ENCODE measurements at regions not wholly inside any gene's neighbourhood (a gene's known extent, or its start where the extent isn't known, plus 50 kb on each side); places are given as distances from the start of the nearest gene placed in this dataset.

GRCh38 chr15:95853350-95853749 lies 477.1 kb upstream of the NR2F2 start:
- DNase-seq, result no peak

GRCh38 chr15:95857124-95857757 lies 473.3 kb upstream of the NR2F2 start:
- DNase-seq, result no peak

GRCh38 chr15:95857758-95858157 lies 472.7 kb upstream of the NR2F2 start:
- no peak for DNase-seq

- DNase-seq, result no peak
These were observed 470.1 kb upstream of the NR2F2 start for GRCh38 chr15:95860406-95860805.

- no peak for DNase-seq
These were observed 466.0 kb upstream of the NR2F2 start for GRCh38 chr15:95864467-95864886.

- no peak for DNase-seq
These were observed 465.2 kb upstream of the NR2F2 start for GRCh38 chr15:95865330-95865739.

GRCh38 chr15:95866711-95867440 lies 463.6 kb upstream of the NR2F2 start:
- no peak for DNase-seq

- DNase-seq, result no peak
These were observed 462.1 kb upstream of the NR2F2 start for GRCh38 chr15:95868450-95868849.

GRCh38 chr15:95868970-95869369 lies 461.5 kb upstream of the NR2F2 start:
- DNase-seq, result no peak

GRCh38 chr15:95869920-95870319 lies 460.6 kb upstream of the NR2F2 start:
- DNase-seq, result no peak

GRCh38 chr15:95872366-95872771 lies 458.1 kb upstream of the NR2F2 start:
- DNase-seq, result no peak

- no peak for DNase-seq
These were observed 455.9 kb upstream of the NR2F2 start for GRCh38 chr15:95874637-95875036.

GRCh38 chr15:95875121-95875643 lies 455.3 kb upstream of the NR2F2 start:
- no peak for DNase-seq

- DNase-seq, result no peak
These were observed 450.4 kb upstream of the NR2F2 start for GRCh38 chr15:95880031-95880570.

- DNase-seq, result no peak
These were observed 449.9 kb upstream of the NR2F2 start for GRCh38 chr15:95880630-95881029.

GRCh38 chr15:95883064-95883463 lies 447.4 kb upstream of the NR2F2 start:
- DNase-seq, result no peak

GRCh38 chr15:95884276-95884675 lies 446.2 kb upstream of the NR2F2 start:
- DNase-seq, result no peak

- no peak for DNase-seq
These were observed 442.7 kb upstream of the NR2F2 start for GRCh38 chr15:95887666-95888390.

GRCh38 chr15:95888762-95889161 lies 441.7 kb upstream of the NR2F2 start:
- DNase-seq, result no peak

- DNase-seq, result no peak
These were observed 436.0 kb upstream of the NR2F2 start for GRCh38 chr15:95894407-95894956.

- DNase-seq, result no peak
These were observed 435.0 kb upstream of the NR2F2 start for GRCh38 chr15:95895508-95895907.

- no peak for DNase-seq
These were observed 432.8 kb upstream of the NR2F2 start for GRCh38 chr15:95897651-95898050.

GRCh38 chr15:95898761-95899160 lies 431.7 kb upstream of the NR2F2 start:
- DNase-seq, result no peak
